ENCODE measurements at regions not wholly inside any gene's neighbourhood (a gene's known extent, or its start where the extent isn't known, plus 50 kb on each side); places are given as distances from the start of the nearest gene placed in this dataset.

DNA sequence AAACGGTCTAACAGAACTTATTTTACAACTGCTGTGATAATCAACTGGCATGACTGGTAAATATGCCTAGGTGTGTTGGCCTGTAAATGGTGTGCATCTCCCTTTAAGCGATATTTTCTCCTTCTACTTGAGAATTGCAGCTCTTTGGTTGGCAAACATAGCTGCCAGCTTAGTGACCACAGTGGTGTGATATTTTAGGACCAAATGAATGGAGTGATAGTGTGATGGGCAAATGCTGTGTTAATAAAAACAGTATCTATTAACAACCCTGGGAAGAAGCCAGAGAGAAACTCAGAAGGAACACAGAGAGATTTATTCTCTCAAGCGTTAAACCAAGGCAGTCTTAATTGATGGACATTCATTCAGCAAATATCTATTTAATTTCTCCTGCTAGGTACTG is 278.4 kb downstream of the AACS start:
- WGBS (ENCODE audit: extremely low coverage, insufficient read length, low lambda C conversion rate): no CpG with 5 or more reads among the region's 3 CpGs
- Mint-ChIP-seq H3K4me1 (peaks cover 23% of the 10 kb centered on the region in 2 experiments), H3K27ac (no peak overlapping the region), H3K27me3 (ENCODE audit: low read depth) (no peaks in the 10 kb centered on the region; the same call in 1 of the 2 replicates), H3K4me3 (no peak overlapping the region), H3K36me3 (ENCODE audit: insufficient read depth in 1 of 3, low read depth in 3 of 3) (peaks cover 0 to under 1% (median 0%) of the 10 kb centered on the region in 3 experiments; a peak in 2 of 7 replicates), H3K9me3 (no peaks in the 10 kb centered on the region)
- no peak overlapping the region for H3K23ac ChIP-seq (ENCODE audit: insufficient read length, low read depth, low read length)
- no peaks in the 10 kb centered on the region; the same call in 1 of the 2 replicates for H3K79me2 ChIP-seq (ENCODE audit: insufficient read depth, low read length)
- no peak overlapping the region for H2BK5ac ChIP-seq (ENCODE audit: insufficient read length, low read length)
- DNase-seq: no peak
- H3K14ac ChIP-seq (ENCODE audit: insufficient read depth, low read length): no peak overlapping the region
- H4K5ac ChIP-seq (ENCODE audit: insufficient read length, low read depth, low read length): no peak overlapping the region
- H3K18ac ChIP-seq (ENCODE audit: insufficient read length, low read depth, low read length): no peak overlapping the region
- no peak overlapping the region for H3K27ac ChIP-seq (ENCODE audit: insufficient read length, low read depth, low read length)
- H3K23me2 ChIP-seq (ENCODE audit: insufficient read length, low read depth, low read length, poor library complexity, severe bottlenecking): no peaks in the 10 kb centered on the region
- H3K79me1 ChIP-seq (ENCODE audit: insufficient read depth, low read depth, low read length, poor library complexity, severe bottlenecking): peaks cover 2% of the 10 kb centered on the region
- H2BK12ac ChIP-seq (ENCODE audit: insufficient read length, low read depth, low read length): no peak overlapping the region
- no peaks in the 10 kb centered on the region for H3K9me3 ChIP-seq (ENCODE audit: control insufficient read depth, low read depth, low read length)
- no peaks in the 10 kb centered on the region for H3K27me3 ChIP-seq (ENCODE audit: insufficient read depth, low read length)
- no peak overlapping the region for H3K56ac ChIP-seq (ENCODE audit: insufficient read length, low read depth, low read length)
- H2BK20ac ChIP-seq (ENCODE audit: low read depth, low read length, poor library complexity, severe bottlenecking): no peak overlapping the region
- no peak overlapping the region for H2BK120ac ChIP-seq (ENCODE audit: low read depth, low read length, poor library complexity, severe bottlenecking)
- H3K4ac ChIP-seq (ENCODE audit: low read depth, low read length): no peak overlapping the region
- no peak overlapping the region for H2BK15ac ChIP-seq (ENCODE audit: low read depth, low read length)
- no peak overlapping the region for H4K8ac ChIP-seq (replicated peaks; ENCODE audit: insufficient read length, low read depth, low read length)
- no peak overlapping the region for H2AK5ac ChIP-seq (ENCODE audit: insufficient read length, low read length)
- H2AFZ ChIP-seq (ENCODE audit: low read length): no peak overlapping the region
- H3K4me1 ChIP-seq (ENCODE audit: insufficient read depth, low read length): peaks cover 13% of the 10 kb centered on the region
- no peak overlapping the region for H4K91ac ChIP-seq (ENCODE audit: insufficient read length, low read depth, low read length)
- TF ChIP-seq CTCF (conservative IDR thresholded peaks at IDR 0.05): no peak
- no peak overlapping the region for H3T11ph ChIP-seq (ENCODE audit: low read length)
- H4K20me1 ChIP-seq (ENCODE audit: control insufficient read depth, insufficient read depth, insufficient read length): no peaks in the 10 kb centered on the region
- H3K9ac ChIP-seq (ENCODE audit: extremely low read depth, insufficient read length, low read length): no peak overlapping the region
- H3K4me2 ChIP-seq (ENCODE audit: insufficient read depth, insufficient read length, low read length): no peak overlapping the region

Data from H9 (cell line).